Activated naive CD4-positive, alpha-beta T cell treated with anti-CD3 and anti-CD28 coated beads for 36 hours (primary cell): ENCODE measurements at regions not wholly inside any gene's neighbourhood (a gene's known extent, or its start where the extent isn't known, plus 50 kb on each side); places are given as distances from the start of the nearest gene placed in this dataset.

Experiments
- CTCF ChIA-PET: fragments of 350-600 bp; sonication (Branson Sonifier 250); formaldehyde crosslinking; loops from one replicate; lab custom pipeline; 2021; ENCODE audit warnings: antibody characterized with exemption; lab: Charles Lee
- DNase-seq: peaks from one replicate; pipeline ENCODE4 v3.0.0-alpha.2; 2020
- H3K27ac Mint-ChIP-seq: one replicate; pipeline ENCODE4 v1.8.0; 2021; ENCODE audit warnings: mild to moderate bottlenecking, mixed read lengths
- H3K27me3 Mint-ChIP-seq: one replicate; pipeline ENCODE4 v1.8.0; 2021; ENCODE audit warnings: low read depth, mixed read lengths
- H3K36me3 Mint-ChIP-seq: one replicate; pipeline ENCODE4 v1.8.0; 2021; ENCODE audit warnings: low read depth, mixed read lengths
- H3K4me1 Mint-ChIP-seq: one replicate; pipeline ENCODE4 v1.8.0; 2021; ENCODE audit warnings: low read depth, mixed read lengths
- H3K4me3 Mint-ChIP-seq: one replicate; pipeline ENCODE4 v1.8.0; 2021; ENCODE audit warnings: mild to moderate bottlenecking, moderate library complexity, mixed read lengths
- H3K9me3 Mint-ChIP-seq: one replicate; pipeline ENCODE4 v1.8.0; 2021; ENCODE audit warnings: mixed read lengths
- intact Hi-C: fragments of 100-400 bp; cut with micrococcal nuclease; formaldehyde crosslinking; loops from one replicate; pipeline ENCODE4 v1.15.1; 2023

- CTCF ChIA-PET = interaction anchor here (0.9 kb wide), 1 partner anchor 377 kb away, joined by 3 read pairs; no protein-coding TSS in a partner anchor
These were observed 476.8 kb upstream of the TNP1 start for GRCh38 chr2:217336694-217337093.

DNA sequence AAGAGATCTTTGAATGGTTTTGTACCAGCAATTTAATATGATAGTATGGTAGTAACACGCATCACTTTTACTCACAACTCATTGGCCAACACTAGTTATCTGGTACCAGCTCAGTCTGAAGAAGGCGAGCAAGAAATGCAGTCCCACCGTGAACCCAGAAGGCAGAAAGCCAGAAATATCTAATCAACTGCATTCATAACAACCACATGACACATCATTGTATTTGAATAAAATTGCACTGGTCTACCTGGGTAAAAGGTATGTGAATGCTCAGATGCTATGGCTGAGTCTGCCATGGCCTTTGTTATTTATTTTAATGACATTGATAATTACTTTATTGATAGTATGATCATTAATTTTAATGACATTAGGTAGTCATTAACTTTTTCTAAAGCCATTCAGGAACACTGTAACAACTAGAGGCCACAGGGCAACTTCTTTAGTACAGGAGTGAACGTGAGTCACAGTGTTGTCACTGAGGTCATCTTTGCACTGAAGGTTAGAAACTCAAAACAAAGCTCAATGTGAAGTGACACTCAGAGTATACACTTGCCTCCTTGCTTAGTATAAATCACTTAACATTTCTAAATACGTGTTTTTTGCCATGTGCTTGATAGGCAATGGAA is 475.6 kb upstream of the TNP1 start:
- Mint-ChIP-seq H3K9me3 (no peaks in the 10 kb centered on the region), H3K4me1 (no peaks in the 10 kb centered on the region), H3K4me3 (no peak overlapping the region), H3K36me3 (no peaks in the 10 kb centered on the region), H3K27ac (no peak overlapping the region), H3K27me3 (no peaks in the 10 kb centered on the region)
- CTCF ChIA-PET = no interaction called here
- intact Hi-C loops = no loop called here
- no peak for DNase-seq

More at GRCh38 chr2:217336694-217337093, 476.8 kb upstream of the TNP1 start:
- intact Hi-C loops = no loop called here
- Mint-ChIP-seq H3K27ac (no peak overlapping the region), H3K4me1 (no peaks in the 10 kb centered on the region), H3K4me3 (no peak overlapping the region), H3K27me3 (no peaks in the 10 kb centered on the region), H3K9me3 (no peaks in the 10 kb centered on the region), H3K36me3 (no peaks in the 10 kb centered on the region)
- DNase-seq = no peak

- no peaks in the 10 kb centered on the region for H3K9me3 Mint-ChIP-seq
- intact Hi-C loops = no loop called here
- CTCF ChIA-PET = no interaction called here
- H3K36me3 Mint-ChIP-seq = no peaks in the 10 kb centered on the region
- DNase-seq = no peak
- no peaks in the 10 kb centered on the region for H3K4me1 Mint-ChIP-seq
- H3K27ac Mint-ChIP-seq = no peak overlapping the region
- H3K27me3 Mint-ChIP-seq = no peaks in the 10 kb centered on the region
- no peak overlapping the region for H3K4me3 Mint-ChIP-seq
These were observed 474.7 kb upstream of the TNP1 start for GRCh38 chr2:217334561-217334960.

DNA sequence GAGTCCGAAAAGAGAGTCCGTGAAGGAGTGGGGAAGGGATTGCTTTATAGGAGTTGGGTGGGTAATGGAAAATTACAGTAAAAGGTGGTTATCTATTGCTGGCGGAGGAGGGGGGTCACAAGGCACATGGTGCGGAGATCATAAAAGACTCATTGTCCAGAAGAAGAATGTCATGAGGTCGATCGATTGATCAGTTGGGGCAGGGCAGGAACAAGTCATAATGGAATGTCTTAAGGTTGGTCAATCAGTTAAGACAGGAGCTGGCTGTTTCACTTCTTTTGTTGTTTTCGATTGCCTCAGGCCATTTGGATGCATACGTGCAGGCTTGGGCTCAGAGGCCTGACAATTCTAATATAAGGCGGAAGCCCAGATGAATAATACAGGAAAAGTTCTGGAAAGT is 473.0 kb upstream of the TNP1 start:
- H3K27me3 Mint-ChIP-seq = no peaks in the 10 kb centered on the region
- CTCF ChIA-PET = no interaction called here
- H3K36me3 Mint-ChIP-seq = no peaks in the 10 kb centered on the region
- no peak overlapping the region for H3K27ac Mint-ChIP-seq
- no peak overlapping the region for H3K4me3 Mint-ChIP-seq
- no peaks in the 10 kb centered on the region for H3K4me1 Mint-ChIP-seq
- DNase-seq = no peak
- H3K9me3 Mint-ChIP-seq = no peaks in the 10 kb centered on the region
- intact Hi-C loops = no loop called here

DNA sequence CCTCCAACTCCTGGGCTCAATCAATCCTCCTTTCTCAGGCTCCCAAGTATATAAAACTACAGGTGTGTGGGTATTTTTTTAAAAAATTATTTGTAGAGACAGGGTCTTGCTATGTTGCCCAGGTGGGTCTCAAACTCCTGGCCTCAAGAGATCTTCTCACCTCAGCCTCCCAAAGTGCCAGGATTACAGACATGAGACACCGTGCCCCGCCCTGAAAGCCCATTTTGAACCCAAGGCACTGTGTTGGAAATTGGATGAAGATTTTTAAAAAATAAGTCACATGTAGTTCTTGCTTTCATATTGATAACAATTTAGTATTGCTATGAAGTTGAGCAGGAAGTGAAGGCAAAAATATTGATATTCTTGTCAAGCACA is 472.5 kb upstream of the TNP1 start:
- intact Hi-C loops = no loop called here
- CTCF ChIA-PET = no interaction called here
- Mint-ChIP-seq H3K27ac (no peak overlapping the region), H3K27me3 (no peaks in the 10 kb centered on the region), H3K4me3 (no peak overlapping the region), H3K9me3 (no peaks in the 10 kb centered on the region), H3K36me3 (no peaks in the 10 kb centered on the region), H3K4me1 (no peaks in the 10 kb centered on the region)
- no peak for DNase-seq

- no peaks in the 10 kb centered on the region for H3K27me3 Mint-ChIP-seq
- no peak overlapping the region for H3K27ac Mint-ChIP-seq
- intact Hi-C loops = no loop called here
- CTCF ChIA-PET = no interaction called here
- no peak for DNase-seq
- no peaks in the 10 kb centered on the region for H3K4me1 Mint-ChIP-seq
- H3K36me3 Mint-ChIP-seq = no peaks in the 10 kb centered on the region
- H3K4me3 Mint-ChIP-seq = no peak overlapping the region
- H3K9me3 Mint-ChIP-seq = no peaks in the 10 kb centered on the region
These were observed 471.9 kb upstream of the TNP1 start for GRCh38 chr2:217331523-217332416.

- CTCF ChIA-PET = no interaction called here
- no peaks in the 10 kb centered on the region for H3K4me1 Mint-ChIP-seq
- intact Hi-C loops = no loop called here
These were observed 470.8 kb upstream of the TNP1 start for GRCh38 chr2:217330647-217331046.

DNA sequence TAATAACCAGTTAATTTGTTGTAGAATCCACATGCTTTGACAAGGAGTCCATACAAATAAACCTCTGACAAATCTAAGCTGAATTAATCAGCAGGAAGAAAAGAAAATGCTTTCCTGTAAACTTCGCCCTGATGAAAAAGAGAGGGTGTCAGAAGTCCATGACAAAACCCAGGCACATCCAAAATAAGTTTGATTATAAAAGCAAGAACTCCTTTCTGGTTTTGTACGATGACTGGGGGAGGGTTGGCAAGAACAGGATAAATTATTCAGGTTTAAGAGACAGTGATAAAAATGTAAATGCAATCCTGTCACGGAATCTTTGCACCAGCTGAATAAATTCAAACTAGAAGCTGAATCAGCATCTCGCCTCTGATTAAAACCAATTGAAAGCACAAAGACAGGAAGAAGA is 469.2 kb upstream of the TNP1 start:
- Mint-ChIP-seq H3K9me3 (peaks cover 10% of the 10 kb centered on the region), H3K27ac (no peak overlapping the region), H3K4me3 (no peak overlapping the region), H3K36me3 (peaks cover 10% of the 10 kb centered on the region), H3K27me3 (no peaks in the 10 kb centered on the region), H3K4me1 (no peaks in the 10 kb centered on the region)
- intact Hi-C loops = no loop called here
- CTCF ChIA-PET = no interaction called here
- no peak for DNase-seq

More at GRCh38 chr2:217330647-217331046, 470.8 kb upstream of the TNP1 start:
- Mint-ChIP-seq H3K4me3 (no peak overlapping the region), H3K27ac (no peak overlapping the region), H3K36me3 (peaks cover 3% of the 10 kb centered on the region), H3K9me3 (no peaks in the 10 kb centered on the region), H3K27me3 (no peaks in the 10 kb centered on the region)
- DNase-seq = no peak

DNA sequence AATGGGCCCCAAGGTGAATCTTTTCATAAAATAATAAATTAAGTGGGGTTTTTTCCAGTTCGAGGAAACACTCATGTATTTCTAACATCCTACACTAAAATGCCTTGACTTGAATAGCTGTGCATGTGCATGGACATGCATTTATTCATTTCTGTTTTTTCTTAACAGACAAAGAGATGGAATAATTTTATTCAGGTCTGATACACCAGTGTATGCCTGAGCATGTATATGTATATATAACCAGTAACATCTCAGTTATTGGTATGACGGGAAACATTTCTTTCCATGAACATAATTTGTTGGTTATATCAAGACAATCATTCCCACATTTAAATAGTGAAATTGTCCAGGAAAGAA is 468.7 kb upstream of the TNP1 start:
- intact Hi-C loops = no loop called here
- CTCF ChIA-PET = interaction anchor here (0.7 kb wide), 1 partner anchor 284 kb away, joined by 3 read pairs; no protein-coding TSS in a partner anchor
- no peaks in the 10 kb centered on the region for H3K27me3 Mint-ChIP-seq
- no peaks in the 10 kb centered on the region for H3K4me1 Mint-ChIP-seq
- H3K9me3 Mint-ChIP-seq = peaks cover 12% of the 10 kb centered on the region
- no peak overlapping the region for H3K27ac Mint-ChIP-seq
- no peak for DNase-seq
- H3K4me3 Mint-ChIP-seq = no peak overlapping the region
- H3K36me3 Mint-ChIP-seq = peaks cover 12% of the 10 kb centered on the region

DNA sequence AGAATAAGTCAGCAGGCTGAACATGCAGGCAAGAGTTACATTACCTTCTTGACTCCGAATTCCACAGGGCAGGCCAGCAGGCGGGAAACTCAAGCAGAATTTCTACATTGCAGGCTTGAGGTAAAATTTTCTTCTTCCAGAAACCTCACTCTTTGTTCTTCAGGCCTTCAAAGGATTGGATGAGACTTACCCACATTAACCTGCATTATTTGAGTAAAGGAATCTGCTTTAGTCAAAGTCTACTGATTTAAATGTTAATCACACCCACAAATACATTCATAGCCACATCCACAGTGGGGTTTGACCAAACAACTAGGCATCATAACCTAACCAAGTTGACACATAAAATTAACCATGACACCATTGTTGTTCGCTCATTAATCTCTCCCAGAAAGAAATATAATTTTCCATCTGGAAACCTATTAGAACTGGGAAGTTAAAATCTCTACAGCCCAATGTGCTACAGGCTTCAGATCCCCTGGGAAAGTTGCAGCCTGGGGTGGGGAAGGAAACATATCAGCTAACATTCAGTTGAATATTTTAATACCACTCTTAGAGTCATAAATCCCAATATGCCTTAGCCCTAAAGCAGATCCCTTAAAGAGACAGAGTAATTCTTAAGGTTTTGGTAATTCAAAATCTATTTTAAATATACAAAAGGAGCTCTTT is 468.2 kb upstream of the TNP1 start:
- no peak for DNase-seq
- H3K9me3 Mint-ChIP-seq = peaks cover 12% of the 10 kb centered on the region
- H3K4me3 Mint-ChIP-seq = no peak overlapping the region
- intact Hi-C loops = no loop called here
- no peaks in the 10 kb centered on the region for H3K4me1 Mint-ChIP-seq
- CTCF ChIA-PET = interaction anchor here (0.7 kb wide), 1 partner anchor 283 kb away, joined by 3 read pairs; no protein-coding TSS in a partner anchor
- H3K36me3 Mint-ChIP-seq = peaks cover 12% of the 10 kb centered on the region
- H3K27ac Mint-ChIP-seq = no peak overlapping the region
- no peaks in the 10 kb centered on the region for H3K27me3 Mint-ChIP-seq

GRCh38 chr2:217326238-217327022 is 466.6 kb upstream of the TNP1 start:
- no peaks in the 10 kb centered on the region for H3K4me1 Mint-ChIP-seq
- intact Hi-C loops = no loop called here
- H3K27ac Mint-ChIP-seq = no peak overlapping the region
- peaks cover 12% of the 10 kb centered on the region for H3K36me3 Mint-ChIP-seq
- H3K9me3 Mint-ChIP-seq = peaks cover 12% of the 10 kb centered on the region
- H3K4me3 Mint-ChIP-seq = no peak overlapping the region
- CTCF ChIA-PET = no interaction called here
- H3K27me3 Mint-ChIP-seq = no peaks in the 10 kb centered on the region
- DNase-seq = no peak

- intact Hi-C loops = no loop called here
- no peak for DNase-seq
- Mint-ChIP-seq H3K9me3 (peaks cover 12% of the 10 kb centered on the region), H3K27ac (no peak overlapping the region), H3K36me3 (peaks cover 12% of the 10 kb centered on the region), H3K4me3 (no peak overlapping the region), H3K4me1 (no peaks in the 10 kb centered on the region), H3K27me3 (no peaks in the 10 kb centered on the region)
- CTCF ChIA-PET = no interaction called here
These were observed 466.0 kb upstream of the TNP1 start for GRCh38 chr2:217325816-217326215.
